HL-60 (cell line): ENCODE measurements at regions not wholly inside any gene's neighbourhood (a gene's known extent, or its start where the extent isn't known, plus 50 kb on each side); places are given as distances from the start of the nearest gene placed in this dataset.

Experiments
- GABPA ChIP-seq: IDR thresholded peaks from 2 replicates; pipeline ENCODE4 v1.6.1; 2012; ENCODE audit warnings: low read depth
- POLR2AphosphoS5 ChIP-seq: IDR thresholded peaks from 2 replicates; pipeline ENCODE4 v1.6.1; 2012; ENCODE audit warnings: low read depth
- SPI1 ChIP-seq: IDR thresholded peaks from 2 replicates; pipeline ENCODE4 v1.6.1; 2012; ENCODE audit warnings: low read depth, mild to moderate bottlenecking, borderline replicate concordance
- TF ChIP-seq, protein P1 (sequence below): IDR thresholded peaks from one replicate; pipeline ENCODE4 v1.5.1; 2011; ENCODE audit warnings: low read length, control low read depth, inconsistent platforms; ENCODE audit not compliant: insufficient read depth
- TF ChIP-seq, protein P2 (sequence below): IDR thresholded peaks from 2 replicates; pipeline ENCODE4 v1.6.1; 2012; ENCODE audit warnings: low read depth; ENCODE audit not compliant: insufficient replicate concordance

DNA sequence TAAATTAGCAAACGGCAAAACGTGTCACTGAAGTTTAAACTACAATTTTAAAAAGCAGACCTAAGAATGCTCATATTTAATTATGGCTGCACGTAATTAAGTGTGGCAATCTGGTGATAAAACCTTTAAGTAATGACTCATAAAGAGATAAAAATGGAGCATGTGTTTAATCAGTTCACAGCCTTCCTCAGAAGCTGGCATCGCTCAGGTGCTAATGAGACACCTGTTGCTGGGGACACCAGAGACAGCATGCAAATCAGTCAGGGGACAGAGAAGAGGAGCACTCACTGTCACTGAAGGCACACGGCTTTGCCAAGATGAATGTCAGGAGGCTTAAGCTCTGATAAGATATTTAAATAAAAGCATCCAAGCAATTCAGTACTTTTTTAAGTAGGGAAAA, 840.3 kb downstream of the GALC start:
- TF ChIP-seq POLR2AphosphoS5, result no peak
- TF ChIP-seq, protein P1, sequence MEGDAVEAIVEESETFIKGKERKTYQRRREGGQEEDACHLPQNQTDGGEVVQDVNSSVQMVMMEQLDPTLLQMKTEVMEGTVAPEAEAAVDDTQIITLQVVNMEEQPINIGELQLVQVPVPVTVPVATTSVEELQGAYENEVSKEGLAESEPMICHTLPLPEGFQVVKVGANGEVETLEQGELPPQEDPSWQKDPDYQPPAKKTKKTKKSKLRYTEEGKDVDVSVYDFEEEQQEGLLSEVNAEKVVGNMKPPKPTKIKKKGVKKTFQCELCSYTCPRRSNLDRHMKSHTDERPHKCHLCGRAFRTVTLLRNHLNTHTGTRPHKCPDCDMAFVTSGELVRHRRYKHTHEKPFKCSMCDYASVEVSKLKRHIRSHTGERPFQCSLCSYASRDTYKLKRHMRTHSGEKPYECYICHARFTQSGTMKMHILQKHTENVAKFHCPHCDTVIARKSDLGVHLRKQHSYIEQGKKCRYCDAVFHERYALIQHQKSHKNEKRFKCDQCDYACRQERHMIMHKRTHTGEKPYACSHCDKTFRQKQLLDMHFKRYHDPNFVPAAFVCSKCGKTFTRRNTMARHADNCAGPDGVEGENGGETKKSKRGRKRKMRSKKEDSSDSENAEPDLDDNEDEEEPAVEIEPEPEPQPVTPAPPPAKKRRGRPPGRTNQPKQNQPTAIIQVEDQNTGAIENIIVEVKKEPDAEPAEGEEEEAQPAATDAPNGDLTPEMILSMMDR, result no peak
- TF ChIP-seq, protein P2, sequence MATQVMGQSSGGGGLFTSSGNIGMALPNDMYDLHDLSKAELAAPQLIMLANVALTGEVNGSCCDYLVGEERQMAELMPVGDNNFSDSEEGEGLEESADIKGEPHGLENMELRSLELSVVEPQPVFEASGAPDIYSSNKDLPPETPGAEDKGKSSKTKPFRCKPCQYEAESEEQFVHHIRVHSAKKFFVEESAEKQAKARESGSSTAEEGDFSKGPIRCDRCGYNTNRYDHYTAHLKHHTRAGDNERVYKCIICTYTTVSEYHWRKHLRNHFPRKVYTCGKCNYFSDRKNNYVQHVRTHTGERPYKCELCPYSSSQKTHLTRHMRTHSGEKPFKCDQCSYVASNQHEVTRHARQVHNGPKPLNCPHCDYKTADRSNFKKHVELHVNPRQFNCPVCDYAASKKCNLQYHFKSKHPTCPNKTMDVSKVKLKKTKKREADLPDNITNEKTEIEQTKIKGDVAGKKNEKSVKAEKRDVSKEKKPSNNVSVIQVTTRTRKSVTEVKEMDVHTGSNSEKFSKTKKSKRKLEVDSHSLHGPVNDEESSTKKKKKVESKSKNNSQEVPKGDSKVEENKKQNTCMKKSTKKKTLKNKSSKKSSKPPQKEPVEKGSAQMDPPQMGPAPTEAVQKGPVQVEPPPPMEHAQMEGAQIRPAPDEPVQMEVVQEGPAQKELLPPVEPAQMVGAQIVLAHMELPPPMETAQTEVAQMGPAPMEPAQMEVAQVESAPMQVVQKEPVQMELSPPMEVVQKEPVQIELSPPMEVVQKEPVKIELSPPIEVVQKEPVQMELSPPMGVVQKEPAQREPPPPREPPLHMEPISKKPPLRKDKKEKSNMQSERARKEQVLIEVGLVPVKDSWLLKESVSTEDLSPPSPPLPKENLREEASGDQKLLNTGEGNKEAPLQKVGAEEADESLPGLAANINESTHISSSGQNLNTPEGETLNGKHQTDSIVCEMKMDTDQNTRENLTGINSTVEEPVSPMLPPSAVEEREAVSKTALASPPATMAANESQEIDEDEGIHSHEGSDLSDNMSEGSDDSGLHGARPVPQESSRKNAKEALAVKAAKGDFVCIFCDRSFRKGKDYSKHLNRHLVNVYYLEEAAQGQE, result no peak
- TF ChIP-seq GABPA, result no peak
- no peak for TF ChIP-seq SPI1
